Prostate gland (tissue), 2 donors: ENCODE measurements at regions not wholly inside any gene's neighbourhood (a gene's known extent, or its start where the extent isn't known, plus 50 kb on each side); places are given as distances from the start of the nearest gene placed in this dataset.

ENCODE experiments used
- POLR2AphosphoS5 ChIP-seq: sonication (generic); formaldehyde crosslinking; IDR thresholded peaks from one replicate; pipeline ENCODE4 v1.6.1; 2017; ENCODE audit warnings: antibody characterized with exemption
- TF ChIP-seq, protein P1 (sequence below), 4 experiments: fragments of 200-600 bp in 2 of 4; fragments of 450-650 bp in 2 of 4; sonication (generic) in 2 of 4; IDR thresholded peaks; 1 replicate in 3 of 4; 2 replicates in 1 of 4; pipeline ENCODE4 v1.5.1; 2016 to 2019; ENCODE audit warnings: antibody characterized with exemption in 4 of 4, mild to moderate bottlenecking in 2 of 4, moderate library complexity in 2 of 4

DNA sequence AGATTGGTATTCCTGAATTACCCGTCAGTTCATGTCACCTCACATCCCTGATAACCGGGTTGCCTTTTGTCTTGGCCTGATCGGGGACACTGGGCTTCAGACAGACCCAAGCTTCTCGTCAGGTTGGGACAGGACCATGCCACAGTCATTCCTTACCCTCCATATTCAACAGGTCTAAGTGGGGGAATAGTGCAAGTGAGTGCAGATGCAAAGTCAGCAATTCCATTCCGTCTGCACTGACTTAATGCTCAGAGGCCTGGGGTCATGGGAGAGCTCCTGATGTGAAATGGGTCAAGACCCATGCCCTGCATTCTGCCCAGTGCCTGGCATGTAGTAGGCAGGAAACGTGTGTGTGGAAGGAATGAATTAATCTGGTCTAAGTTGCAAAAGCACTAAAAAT is 95.4 kb upstream of the PITRM1 start:
- TF ChIP-seq, protein P1, sequence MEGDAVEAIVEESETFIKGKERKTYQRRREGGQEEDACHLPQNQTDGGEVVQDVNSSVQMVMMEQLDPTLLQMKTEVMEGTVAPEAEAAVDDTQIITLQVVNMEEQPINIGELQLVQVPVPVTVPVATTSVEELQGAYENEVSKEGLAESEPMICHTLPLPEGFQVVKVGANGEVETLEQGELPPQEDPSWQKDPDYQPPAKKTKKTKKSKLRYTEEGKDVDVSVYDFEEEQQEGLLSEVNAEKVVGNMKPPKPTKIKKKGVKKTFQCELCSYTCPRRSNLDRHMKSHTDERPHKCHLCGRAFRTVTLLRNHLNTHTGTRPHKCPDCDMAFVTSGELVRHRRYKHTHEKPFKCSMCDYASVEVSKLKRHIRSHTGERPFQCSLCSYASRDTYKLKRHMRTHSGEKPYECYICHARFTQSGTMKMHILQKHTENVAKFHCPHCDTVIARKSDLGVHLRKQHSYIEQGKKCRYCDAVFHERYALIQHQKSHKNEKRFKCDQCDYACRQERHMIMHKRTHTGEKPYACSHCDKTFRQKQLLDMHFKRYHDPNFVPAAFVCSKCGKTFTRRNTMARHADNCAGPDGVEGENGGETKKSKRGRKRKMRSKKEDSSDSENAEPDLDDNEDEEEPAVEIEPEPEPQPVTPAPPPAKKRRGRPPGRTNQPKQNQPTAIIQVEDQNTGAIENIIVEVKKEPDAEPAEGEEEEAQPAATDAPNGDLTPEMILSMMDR (IDR thresholded peaks at IDR 0.05) = no peak
- TF ChIP-seq POLR2AphosphoS5 = no peak
